AG04450 (cell line): ENCODE measurements at regions not wholly inside any gene's neighbourhood (a gene's known extent, or its start where the extent isn't known, plus 50 kb on each side); places are given as distances from the start of the nearest gene placed in this dataset.

ENCODE experiments used
- CTCF ChIA-PET: fragments of 300-600, 350-600 bp; formaldehyde crosslinking; extraction: SDS; loops from one replicate; lab custom pipeline; 2022; ENCODE audit warnings: antibody characterized with exemption, inconsistent platforms; lab: Charles Lee
- POLR2A ChIA-PET: fragments of 350-600 bp; formaldehyde crosslinking; extraction: SDS; loops from one replicate; lab custom pipeline; 2021; ENCODE audit warnings: antibody characterized with exemption, inconsistent platforms; lab: Yijun Ruan, JAX
- DNase-seq: peaks from one replicate; pipeline ENCODE4 v3.0.0-alpha.2; 2011; ENCODE audit warnings: low read depth, low spot score
- H3K27ac ChIP-seq: one replicate; pipeline ENCODE4 v1.5.1; 2012; ENCODE audit warnings: low read depth, low read length, control low read depth
- H3K27me3 ChIP-seq: one replicate; pipeline ENCODE4 v1.6.0; 2012; ENCODE audit warnings: low read length; ENCODE audit not compliant: control insufficient read depth, insufficient read depth
- H3K4me3 ChIP-seq: 2 replicates; pipeline ENCODE4 v1.5.1; 2011; ENCODE audit warnings: mild to moderate bottlenecking, low read depth, low read length, control low read depth
- H3K9me3 ChIP-seq: 2 replicates; pipeline ENCODE4 v1.5.1; 2012; ENCODE audit warnings: low read length; ENCODE audit not compliant: control insufficient read depth, insufficient read depth
- TF ChIP-seq, protein P1 (sequence below): IDR thresholded peaks from 2 replicates; pipeline ENCODE4 v1.5.1; 2011; ENCODE audit warnings: low read depth, low read length, control low read depth, inconsistent platforms

DNA sequence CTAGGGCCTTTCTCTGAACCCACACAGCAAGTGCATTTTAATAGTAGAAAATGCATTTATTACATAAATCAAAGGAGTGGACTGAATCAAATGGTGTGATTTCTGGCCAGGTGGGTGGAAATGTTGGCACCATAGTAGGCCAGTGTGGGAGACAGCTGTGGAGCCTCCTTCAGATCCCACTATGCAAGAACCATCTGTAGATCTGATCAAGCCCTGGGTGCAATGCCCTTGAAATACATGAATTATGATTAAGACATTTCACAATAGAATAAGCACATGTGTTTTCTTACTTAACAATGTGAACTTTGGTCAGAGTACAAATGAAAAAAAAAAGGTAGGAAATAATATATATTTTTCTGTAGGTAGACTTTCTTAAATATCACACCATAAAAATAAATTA is 204.3 kb downstream of the PCDH7 start:
- Histone ChIP-seq H3K9me3 (no peaks in the 10 kb centered on the region), H3K4me3 (no peak overlapping the region), H3K27me3 (no peaks in the 10 kb centered on the region), H3K27ac (no peak overlapping the region)
- ChIA-PET POLR2A (no interaction called here), CTCF (no interaction called here)
- TF ChIP-seq, protein P1, sequence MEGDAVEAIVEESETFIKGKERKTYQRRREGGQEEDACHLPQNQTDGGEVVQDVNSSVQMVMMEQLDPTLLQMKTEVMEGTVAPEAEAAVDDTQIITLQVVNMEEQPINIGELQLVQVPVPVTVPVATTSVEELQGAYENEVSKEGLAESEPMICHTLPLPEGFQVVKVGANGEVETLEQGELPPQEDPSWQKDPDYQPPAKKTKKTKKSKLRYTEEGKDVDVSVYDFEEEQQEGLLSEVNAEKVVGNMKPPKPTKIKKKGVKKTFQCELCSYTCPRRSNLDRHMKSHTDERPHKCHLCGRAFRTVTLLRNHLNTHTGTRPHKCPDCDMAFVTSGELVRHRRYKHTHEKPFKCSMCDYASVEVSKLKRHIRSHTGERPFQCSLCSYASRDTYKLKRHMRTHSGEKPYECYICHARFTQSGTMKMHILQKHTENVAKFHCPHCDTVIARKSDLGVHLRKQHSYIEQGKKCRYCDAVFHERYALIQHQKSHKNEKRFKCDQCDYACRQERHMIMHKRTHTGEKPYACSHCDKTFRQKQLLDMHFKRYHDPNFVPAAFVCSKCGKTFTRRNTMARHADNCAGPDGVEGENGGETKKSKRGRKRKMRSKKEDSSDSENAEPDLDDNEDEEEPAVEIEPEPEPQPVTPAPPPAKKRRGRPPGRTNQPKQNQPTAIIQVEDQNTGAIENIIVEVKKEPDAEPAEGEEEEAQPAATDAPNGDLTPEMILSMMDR = no peak
- no peak for DNase-seq

DNA sequence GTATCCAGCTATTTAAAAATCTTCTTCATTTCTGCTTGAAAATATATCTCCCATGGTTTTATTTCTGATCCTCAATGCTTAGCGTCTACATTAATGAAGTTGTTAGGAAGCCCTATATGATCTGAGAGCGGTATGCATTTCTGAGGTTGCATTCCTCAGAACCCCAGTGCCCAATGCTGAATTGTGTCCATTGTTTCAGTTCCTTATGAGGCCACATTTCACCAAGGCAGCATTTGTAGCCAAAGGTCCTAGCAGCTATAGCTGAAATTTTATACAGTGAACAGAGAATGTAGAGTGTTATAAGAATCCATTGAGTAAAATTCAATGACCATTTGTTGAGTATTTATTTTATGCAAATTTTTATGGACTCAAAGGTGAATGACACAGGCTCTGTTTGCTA is 209.5 kb downstream of the PCDH7 start:
- Histone ChIP-seq H3K4me3 (no peak overlapping the region), H3K27ac (no peak overlapping the region), H3K27me3 (no peaks in the 10 kb centered on the region), H3K9me3 (no peaks in the 10 kb centered on the region)
- DNase-seq = no peak
- ChIA-PET POLR2A (no interaction called here), CTCF (no interaction called here)
- TF ChIP-seq, protein P1 = no peak

DNA sequence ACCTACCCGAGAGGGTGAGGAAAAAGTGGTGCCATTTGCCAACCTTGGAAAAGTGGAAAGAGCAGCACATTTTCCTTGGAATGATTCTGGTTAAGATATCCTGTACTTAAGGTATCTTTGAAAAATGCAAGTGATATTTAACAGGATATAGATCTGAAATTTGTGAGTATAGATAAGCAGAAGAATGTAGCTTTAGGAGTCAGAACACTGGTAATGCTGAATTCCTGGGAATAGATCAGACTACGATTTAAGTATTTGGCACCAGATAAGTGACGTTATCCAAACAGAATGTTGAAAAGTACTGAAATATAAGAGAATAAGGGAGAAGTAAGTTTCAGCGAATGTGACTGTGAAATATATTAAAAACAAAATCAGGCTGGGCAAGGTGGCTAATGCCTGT is 210.1 kb downstream of the PCDH7 start:
- CTCF ChIA-PET = no interaction called here
- Histone ChIP-seq H3K27ac (no peak overlapping the region), H3K9me3 (no peaks in the 10 kb centered on the region), H3K4me3 (no peak overlapping the region), H3K27me3 (no peaks in the 10 kb centered on the region)
- TF ChIP-seq, protein P1 = no peak
- POLR2A ChIA-PET = no interaction called here
- no peak for DNase-seq

DNA sequence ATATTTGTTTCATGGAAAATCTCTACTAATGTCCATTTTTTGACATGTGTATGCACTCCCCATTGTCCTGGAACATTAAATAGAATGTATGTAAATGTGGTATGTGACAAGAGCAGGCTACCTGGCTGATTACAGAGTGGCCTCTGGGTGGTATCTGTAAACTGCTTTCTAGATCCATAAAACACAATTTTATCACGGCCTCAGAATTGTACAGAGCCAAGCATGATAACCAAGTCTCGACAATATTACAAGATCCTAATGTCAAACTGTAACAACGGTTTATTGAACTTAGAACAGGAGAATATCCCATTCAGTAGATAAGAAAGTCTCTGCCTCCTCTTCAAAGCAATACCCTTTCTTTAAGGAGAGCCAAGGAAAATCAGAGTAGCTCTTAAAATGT is 212.4 kb downstream of the PCDH7 start:
- no peak overlapping the region for H3K27ac ChIP-seq

DNA sequence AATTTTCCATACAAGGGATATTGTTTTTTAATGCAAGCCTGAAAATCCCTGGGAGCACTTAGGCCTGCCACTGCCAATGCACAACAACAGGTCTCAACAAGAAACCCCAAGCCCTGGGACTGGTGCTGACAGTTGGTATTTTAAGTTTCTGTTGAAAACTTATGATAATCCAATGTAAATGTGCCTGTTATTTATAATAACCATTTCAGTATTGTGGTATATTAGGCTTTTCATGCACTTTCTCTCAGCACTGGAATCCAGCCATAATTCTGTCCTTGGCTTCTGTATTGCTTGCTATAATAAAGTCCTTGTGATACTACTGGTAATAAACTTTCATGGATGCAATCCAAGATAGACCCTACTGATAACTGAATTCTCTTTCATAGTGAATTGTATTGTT is 218.9 kb downstream of the PCDH7 start:
- TF ChIP-seq, protein P1 = no peak
- Histone ChIP-seq H3K27ac (no peak overlapping the region), H3K27me3 (no peaks in the 10 kb centered on the region), H3K4me3 (no peak overlapping the region), H3K9me3 (no peaks in the 10 kb centered on the region)
- CTCF ChIA-PET = no interaction called here
- POLR2A ChIA-PET = no interaction called here
- no peak for DNase-seq

More for the DNA sequence above, 212.4 kb downstream of the PCDH7 start:
- Histone ChIP-seq H3K9me3 (no peaks in the 10 kb centered on the region), H3K4me3 (no peak overlapping the region), H3K27me3 (no peaks in the 10 kb centered on the region)
- DNase-seq = no peak
- TF ChIP-seq, protein P1 = no peak
- ChIA-PET POLR2A (no interaction called here), CTCF (no interaction called here)
